ENCODE measurements at regions not wholly inside any gene's neighbourhood (a gene's known extent, or its start where the extent isn't known, plus 50 kb on each side); places are given as distances from the start of the nearest gene placed in this dataset.
"Not testable (repeated sequence)": the region's sequence is repeated elsewhere in the genome, so short reads cannot be mapped to it uniquely, and the experiment has no call there.

GRCh38 chr18:10321576-10321975, 132.9 kb upstream of the APCDD1 start:
- no peak for DNase-seq

- DNase-seq = no peak
Measured at GRCh38 chr18:10322004-10322403, 132.4 kb upstream of the APCDD1 start.

- no peak for DNase-seq
Measured at GRCh38 chr18:10322435-10322834, 132.0 kb upstream of the APCDD1 start.

GRCh38 chr18:10329101-10329500, 125.3 kb upstream of the APCDD1 start:
- no peak for DNase-seq

GRCh38 chr18:10330428-10330827, 124.0 kb upstream of the APCDD1 start:
- no peak for DNase-seq

- DNase-seq = no peak
Measured at GRCh38 chr18:10332452-10332851, 122.0 kb upstream of the APCDD1 start.

GRCh38 chr18:10336749-10337350, 117.6 kb upstream of the APCDD1 start:
- no peak for DNase-seq

GRCh38 chr18:10340821-10341220, 113.6 kb upstream of the APCDD1 start:
- no peak for DNase-seq

GRCh38 chr18:10343778-10344177, 110.7 kb upstream of the APCDD1 start:
- DNase-seq = no peak

GRCh38 chr18:10346749-10347415, 107.6 kb upstream of the APCDD1 start:
- no peak for DNase-seq

GRCh38 chr18:10349561-10349960, 104.9 kb upstream of the APCDD1 start:
- no peak for DNase-seq

GRCh38 chr18:10350661-10351060, 103.8 kb upstream of the APCDD1 start:
- DNase-seq = no peak

- no peak for DNase-seq
Measured at GRCh38 chr18:10351219-10351818, 103.1 kb upstream of the APCDD1 start.

GRCh38 chr18:10351858-10352257, 102.6 kb upstream of the APCDD1 start:
- DNase-seq = no peak

GRCh38 chr18:10352671-10353070, 101.8 kb upstream of the APCDD1 start:
- DNase-seq = no peak

- DNase-seq = no peak
Measured at GRCh38 chr18:10353791-10354190, 100.6 kb upstream of the APCDD1 start.

- no peak for DNase-seq
Measured at GRCh38 chr18:10354241-10354811, 100.1 kb upstream of the APCDD1 start.

- no peak for DNase-seq
Measured at GRCh38 chr18:10354890-10355289, 99.5 kb upstream of the APCDD1 start.

- DNase-seq = not testable (repeated sequence)
Measured at GRCh38 chr18:10356999-10357398, 97.4 kb upstream of the APCDD1 start.

- DNase-seq = no peak
Measured at GRCh38 chr18:10361660-10362059, 92.8 kb upstream of the APCDD1 start.

GRCh38 chr18:10365021-10365500, 89.4 kb upstream of the APCDD1 start:
- no peak for DNase-seq

- DNase-seq = no peak
Measured at GRCh38 chr18:10365901-10366300, 88.5 kb upstream of the APCDD1 start.

- DNase-seq = no peak
Measured at GRCh38 chr18:10367836-10368235, 86.6 kb upstream of the APCDD1 start.

Measured in DMS153 (cell line).